Nephron (organoid): ENCODE measurements at regions not wholly inside any gene's neighbourhood (a gene's known extent, or its start where the extent isn't known, plus 50 kb on each side); places are given as distances from the start of the nearest gene placed in this dataset.

Source experiments
- H3K27ac Mint-ChIP-seq, 3 experiments: 2 replicates each; pipeline ENCODE4 v1.8.0; 2020; ENCODE audit warnings: mixed read lengths in 3 of 3, mild to moderate bottlenecking in 2 of 3, moderate library complexity in 1 of 3
- H3K27me3 Mint-ChIP-seq: 2 replicates; pipeline ENCODE4 v1.8.0; 2021; ENCODE audit warnings: low read depth, mild to moderate bottlenecking, moderate library complexity, mixed read lengths
- H3K36me3 Mint-ChIP-seq: 2 replicates; pipeline ENCODE4 v1.8.0; 2020; ENCODE audit warnings: low read depth, mixed read lengths
- H3K4me1 Mint-ChIP-seq: 2 replicates; pipeline ENCODE4 v1.8.0; 2020; ENCODE audit warnings: mixed read lengths
- H3K4me3 Mint-ChIP-seq, 3 experiments: 2 replicates each; pipeline ENCODE4 v1.8.0; 2020; ENCODE audit warnings: mild to moderate bottlenecking in 3 of 3, mixed read lengths in 3 of 3, moderate library complexity in 2 of 3
- H3K9me3 Mint-ChIP-seq: 2 replicates; pipeline ENCODE4 v1.8.0; 2020; ENCODE audit warnings: mixed read lengths
- CTCF ChIP-seq, 3 experiments: fragments of 200-600 bp; sonication (generic); IDR thresholded peaks; one replicate each; pipeline ENCODE4 v1.5.0; 2021; ENCODE audit warnings: antibody characterized with exemption in 3 of 3; ENCODE audit not compliant: unreplicated experiment in 3 of 3

GRCh38 chr13:70938462-70938861 lies 830.2 kb upstream of the KLHL1 start:
- Mint-ChIP-seq H3K27me3 (no peaks in the 10 kb centered on the region), H3K4me3 (no peak overlapping the region), H3K27ac (no peak overlapping the region), H3K36me3 (no peaks in the 10 kb centered on the region), H3K4me1 (no peaks in the 10 kb centered on the region), H3K9me3 (no peaks in the 10 kb centered on the region)
- no peak for TF ChIP-seq CTCF (IDR thresholded peaks at IDR 0.05; ENCODE audit: unreplicated experiment in 3 of 3)

GRCh38 chr13:70932511-70932910 lies 824.3 kb upstream of the KLHL1 start:
- Mint-ChIP-seq H3K27me3 (no peaks in the 10 kb centered on the region), H3K4me3 (no peak overlapping the region), H3K9me3 (no peaks in the 10 kb centered on the region), H3K27ac (no peak overlapping the region), H3K4me1 (no peaks in the 10 kb centered on the region), H3K36me3 (no peaks in the 10 kb centered on the region)
- no peak for TF ChIP-seq CTCF (IDR thresholded peaks at IDR 0.05; ENCODE audit: unreplicated experiment in 3 of 3)

DNA sequence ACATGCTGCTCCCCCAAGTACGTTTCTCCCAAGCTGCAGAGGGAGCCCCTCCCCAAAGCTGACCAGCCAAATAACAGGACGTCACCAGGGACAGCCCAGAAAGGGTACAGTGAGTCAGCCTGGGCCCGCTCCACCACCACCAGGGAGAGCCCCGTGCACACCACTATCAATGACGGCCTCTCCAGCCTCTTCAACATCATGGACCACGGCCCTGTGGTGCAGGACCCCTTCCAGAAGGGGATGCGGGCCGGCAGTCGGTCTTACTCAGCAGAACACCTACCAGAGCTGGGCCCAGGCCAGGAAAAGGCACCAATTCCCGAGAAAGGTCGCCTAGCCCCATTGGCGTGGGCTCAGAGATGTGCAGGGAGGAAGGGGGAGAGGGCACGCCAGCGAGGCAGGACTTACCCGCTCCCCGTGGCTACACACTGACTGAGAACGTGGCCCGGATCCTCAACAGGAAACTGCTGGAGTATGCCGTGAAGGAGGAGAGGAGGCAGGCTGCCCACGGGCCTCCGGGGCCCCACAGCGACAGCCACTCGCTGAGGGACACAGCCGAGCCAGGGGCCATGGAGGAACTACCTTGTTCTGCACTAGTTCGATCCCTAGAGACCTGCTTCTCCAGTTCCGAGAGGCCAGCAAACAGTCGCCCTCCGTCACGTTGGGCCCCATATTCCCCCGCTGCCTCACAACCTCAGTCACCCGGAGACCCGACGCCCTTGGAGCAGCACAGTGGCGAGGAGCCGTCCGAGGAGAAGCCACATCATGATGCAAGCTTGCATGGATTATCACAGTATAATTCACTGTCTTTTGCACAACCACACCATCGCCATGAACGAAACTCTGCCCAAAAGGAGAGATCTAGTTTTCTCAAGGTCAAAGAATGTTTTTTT lies 815.9 kb upstream of the KLHL1 start:
- Mint-ChIP-seq H3K4me3 (no peak overlapping the region), H3K27me3 (no peaks in the 10 kb centered on the region), H3K27ac (no peak overlapping the region), H3K9me3 (no peaks in the 10 kb centered on the region), H3K4me1 (no peaks in the 10 kb centered on the region), H3K36me3 (no peaks in the 10 kb centered on the region)
- no peak for TF ChIP-seq CTCF (IDR thresholded peaks at IDR 0.05; ENCODE audit: unreplicated experiment in 3 of 3)

- no peaks in the 10 kb centered on the region for H3K4me1 Mint-ChIP-seq
- no peaks in the 10 kb centered on the region for H3K9me3 Mint-ChIP-seq
These were observed 803.0 kb upstream of the KLHL1 start for GRCh38 chr13:70911286-70911685.

DNA sequence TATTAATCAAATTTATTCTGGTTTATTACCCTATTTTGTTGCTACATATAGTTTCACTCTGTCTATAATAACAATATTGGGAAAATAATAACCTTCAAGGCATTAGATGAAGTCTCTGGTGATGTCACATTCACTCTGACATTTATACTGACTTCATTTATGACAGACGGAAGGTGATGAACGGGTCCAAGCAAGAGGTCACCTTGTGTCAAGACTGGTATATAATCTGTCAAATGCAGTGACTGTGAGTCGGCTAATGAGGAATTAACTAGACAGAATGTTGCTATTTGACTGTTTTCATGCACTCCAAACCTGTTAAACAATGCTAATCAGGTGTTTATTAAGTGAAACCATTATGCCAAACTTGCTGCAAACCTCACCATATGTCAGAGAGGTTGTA lies 800.5 kb upstream of the KLHL1 start:
- no peak overlapping the region for H3K4me3 Mint-ChIP-seq
- H3K36me3 Mint-ChIP-seq: no peaks in the 10 kb centered on the region
- peaks cover 7% of the 10 kb centered on the region for H3K4me1 Mint-ChIP-seq
- no peak for TF ChIP-seq CTCF (IDR thresholded peaks at IDR 0.05; ENCODE audit: unreplicated experiment in 3 of 3)
- H3K27me3 Mint-ChIP-seq: no peaks in the 10 kb centered on the region
- H3K9me3 Mint-ChIP-seq: no peaks in the 10 kb centered on the region
- H3K27ac Mint-ChIP-seq: no peak overlapping the region

More at GRCh38 chr13:70911286-70911685, 803.0 kb upstream of the KLHL1 start:
- no peaks in the 10 kb centered on the region for H3K36me3 Mint-ChIP-seq
- no peaks in the 10 kb centered on the region for H3K27me3 Mint-ChIP-seq
- TF ChIP-seq CTCF (IDR thresholded peaks at IDR 0.05; ENCODE audit: unreplicated experiment in 3 of 3): no peak
- H3K4me3 Mint-ChIP-seq: no peak overlapping the region
- no peak overlapping the region for H3K27ac Mint-ChIP-seq

DNA sequence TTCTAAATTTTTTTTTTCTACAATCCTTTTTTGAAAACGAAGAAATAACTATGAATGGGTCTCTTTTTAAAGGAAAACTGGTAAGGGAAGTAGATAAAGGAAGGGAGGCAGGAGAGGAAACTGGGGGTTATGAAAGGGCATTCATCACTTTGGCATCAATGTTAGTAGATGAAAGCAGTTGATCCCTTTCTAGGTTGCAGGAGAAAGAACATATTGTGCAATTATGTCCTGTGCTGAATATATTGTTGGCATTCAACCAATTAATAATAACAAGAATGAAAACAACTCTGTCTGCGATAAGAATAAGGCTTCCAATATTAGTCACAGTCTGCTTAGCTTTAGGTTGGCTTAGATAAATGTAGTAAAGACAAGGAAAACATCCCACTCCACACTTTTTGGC lies 796.8 kb upstream of the KLHL1 start:
- no peak overlapping the region for H3K4me3 Mint-ChIP-seq
- H3K27me3 Mint-ChIP-seq: no peaks in the 10 kb centered on the region
- no peaks in the 10 kb centered on the region for H3K9me3 Mint-ChIP-seq
- H3K36me3 Mint-ChIP-seq: no peaks in the 10 kb centered on the region
- no peak overlapping the region for H3K27ac Mint-ChIP-seq
- TF ChIP-seq CTCF (IDR thresholded peaks at IDR 0.05; ENCODE audit: unreplicated experiment in 3 of 3): no peak
- peaks cover 7% of the 10 kb centered on the region for H3K4me1 Mint-ChIP-seq
